Putamen (tissue), 1 donor: ENCODE measurements at regions not wholly inside any gene's neighbourhood (a gene's known extent, or its start where the extent isn't known, plus 50 kb on each side); places are given as distances from the start of the nearest gene placed in this dataset.

Experiments used
- DNase-seq: peaks from one replicate; pipeline ENCODE4 v3.0.0-alpha.2; 2016; ENCODE audit warnings: low spot score

DNA sequence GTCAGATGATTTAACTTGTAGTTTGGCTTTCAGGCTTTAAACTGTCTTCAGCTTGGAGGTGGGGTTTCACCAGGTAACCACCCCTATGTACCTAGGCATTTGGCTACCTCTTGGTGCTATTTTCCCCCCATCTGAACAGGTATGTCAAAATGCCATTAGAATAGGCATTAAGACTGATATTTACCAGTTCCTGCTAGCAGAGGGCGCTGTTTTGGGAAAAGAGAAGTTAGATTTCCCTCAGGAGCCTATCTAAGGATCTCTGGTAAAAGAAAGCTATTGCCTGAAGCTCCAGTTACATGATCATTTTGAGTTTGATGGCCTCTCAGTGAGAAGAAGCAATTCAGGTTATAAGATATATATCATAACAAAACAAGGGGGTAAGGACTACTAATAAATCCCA is 879.1 kb downstream of the SH3BGRL start:
- no peak for DNase-seq

DNA sequence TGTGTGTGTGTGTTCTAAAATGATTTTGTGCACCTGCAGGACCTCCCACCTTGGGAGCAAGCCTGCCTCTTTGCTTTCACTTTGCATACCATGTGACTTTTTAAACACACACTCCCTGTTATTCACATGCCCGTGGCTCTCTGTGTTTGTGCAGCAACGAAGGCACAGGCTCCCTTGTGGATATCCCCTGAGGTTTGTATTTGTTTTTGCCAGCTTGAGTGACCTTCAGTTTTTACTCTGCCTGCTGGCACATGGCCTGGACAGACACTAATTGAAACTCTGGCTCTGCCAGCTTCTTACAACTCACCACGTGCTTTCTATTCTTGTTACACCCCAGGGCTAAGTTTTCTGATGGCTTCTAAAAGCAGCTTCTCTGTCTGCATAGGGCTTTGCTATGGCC is 885.8 kb downstream of the SH3BGRL start:
- no peak for DNase-seq

DNA sequence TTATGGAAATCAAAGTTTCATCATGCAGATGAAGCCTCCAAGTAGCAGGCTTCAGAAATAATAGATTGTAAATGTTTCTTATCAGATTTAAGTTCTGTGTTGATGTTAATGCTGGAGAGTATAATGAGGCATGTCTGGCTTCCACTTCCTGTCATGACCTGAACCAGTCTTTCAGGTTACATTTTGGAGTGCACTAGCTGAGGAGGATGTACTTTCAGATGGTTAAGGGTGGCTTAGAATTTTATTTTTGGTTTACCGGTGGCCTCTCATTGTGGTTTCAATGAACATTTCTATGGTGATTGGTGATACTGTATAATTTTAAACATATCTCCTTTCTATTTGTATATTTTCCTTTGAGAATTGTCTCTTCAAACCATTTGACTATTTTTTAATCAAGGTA is 890.4 kb downstream of the SH3BGRL start:
- DNase-seq, result no peak

DNA sequence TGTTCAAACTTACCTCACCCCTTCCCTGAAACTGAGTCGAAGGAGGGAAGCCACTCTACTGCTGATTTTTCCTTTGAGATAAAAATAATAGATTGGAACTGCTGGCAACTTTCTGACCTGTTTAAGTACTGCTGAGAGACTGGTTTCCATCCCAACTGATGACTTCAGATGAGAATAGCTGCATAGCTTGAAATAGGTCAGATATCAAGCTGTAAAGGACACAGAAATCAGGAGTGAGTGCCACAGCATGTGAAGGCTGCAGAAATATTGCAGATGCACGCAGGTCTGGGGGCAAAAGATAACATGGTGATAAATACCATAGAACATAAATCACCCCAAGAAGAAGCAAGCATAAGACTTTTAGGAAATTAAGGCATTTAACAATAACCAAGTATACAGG is 923.2 kb downstream of the SH3BGRL start:
- DNase-seq, result no peak

DNA sequence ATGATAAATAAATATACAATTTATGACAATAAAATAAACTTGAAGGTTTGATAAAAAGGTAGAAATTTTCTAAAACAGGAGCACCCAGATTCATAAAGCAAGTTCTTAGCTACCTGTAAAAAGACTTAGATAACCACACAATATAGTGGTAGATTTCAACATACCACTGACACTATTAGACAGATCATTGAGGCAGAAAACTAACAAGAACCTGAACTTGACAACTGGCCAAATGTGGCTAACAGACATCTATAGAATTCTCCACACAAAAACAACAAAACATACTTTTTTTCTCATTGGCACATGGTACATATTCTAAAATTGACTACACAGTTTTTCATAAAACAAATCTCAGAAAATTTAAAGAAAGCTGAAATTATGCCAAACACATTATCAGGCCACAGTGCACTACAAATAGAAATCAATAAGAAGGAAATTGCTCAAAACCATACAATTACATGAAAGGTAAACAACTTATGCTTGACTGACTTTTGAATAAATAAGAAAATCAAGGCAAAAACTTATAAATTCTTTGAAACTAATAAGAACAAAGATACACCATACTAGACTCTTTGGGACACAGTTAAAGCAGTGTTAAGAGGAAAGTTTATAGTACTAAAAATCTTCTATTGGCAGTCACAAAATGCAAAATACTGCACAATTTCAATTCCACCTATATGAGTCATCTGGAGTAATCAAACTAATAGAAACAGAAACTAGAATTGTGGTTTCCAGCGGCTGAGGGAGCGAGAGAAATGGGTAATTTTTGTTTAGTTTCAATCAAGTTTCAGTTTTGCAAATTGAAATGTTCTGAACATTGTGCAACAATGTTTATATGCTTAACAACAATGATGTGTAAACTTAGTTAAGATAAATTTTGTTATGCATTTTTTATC is 925.6 kb downstream of the SH3BGRL start:
- no peak for DNase-seq

DNA sequence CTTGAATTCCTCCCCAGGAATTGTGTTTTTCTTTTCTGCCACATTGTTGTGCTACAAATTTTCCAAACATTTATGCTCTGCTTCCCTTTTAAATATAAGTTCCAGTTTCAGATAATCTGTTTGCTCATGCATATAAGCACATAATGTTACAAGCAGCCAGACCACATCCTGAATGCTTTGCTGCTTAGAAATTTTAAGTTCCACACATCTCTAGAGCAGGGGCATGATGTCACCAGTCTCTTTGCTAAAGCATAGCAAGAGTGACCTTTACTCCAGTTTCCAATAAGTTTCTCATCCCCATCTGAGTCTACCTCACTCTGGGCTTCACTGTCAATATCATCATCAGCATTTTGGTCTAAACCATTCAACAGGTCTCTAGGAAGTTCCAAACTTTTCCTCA is 932.5 kb downstream of the SH3BGRL start:
- DNase-seq, result no peak

DNA sequence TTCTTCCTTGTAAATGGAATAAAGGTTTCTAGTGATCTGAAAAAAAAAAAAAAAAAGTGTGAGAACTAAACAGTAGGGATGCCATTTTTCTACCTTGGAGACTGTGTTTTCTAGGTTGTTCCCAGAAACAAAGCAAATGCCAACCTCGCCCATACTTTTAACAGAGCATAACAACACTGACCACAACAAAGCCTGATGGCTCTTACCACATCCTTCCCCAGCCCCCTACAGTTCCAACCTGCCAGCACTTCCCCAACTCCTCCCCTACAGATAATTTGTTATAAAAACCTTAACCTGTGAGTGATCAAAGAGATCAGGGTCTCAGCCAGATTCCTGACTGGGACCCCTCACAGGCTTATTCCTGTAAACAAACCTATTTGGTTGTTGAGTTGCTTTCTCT is 940.0 kb downstream of the SH3BGRL start:
- DNase-seq, result no peak

DNA sequence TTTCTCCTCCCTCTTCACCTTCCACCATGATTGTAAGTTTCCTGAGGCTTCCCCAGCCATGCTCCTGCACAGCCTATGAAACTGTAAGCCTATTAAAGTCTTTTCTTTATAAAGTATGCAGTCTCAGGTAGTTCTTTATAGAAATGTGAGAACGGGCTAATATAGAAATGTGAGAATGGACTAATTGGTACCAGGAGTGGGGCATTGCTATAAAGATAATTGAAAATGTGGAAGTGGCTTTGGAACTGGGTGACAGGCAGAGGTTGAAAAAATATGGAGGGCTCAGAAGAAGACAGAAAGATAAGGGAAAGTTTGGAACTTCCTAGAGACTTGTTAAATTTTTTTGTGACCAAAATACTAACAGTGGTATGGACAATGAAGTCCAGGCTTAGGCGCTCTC is 959.3 kb downstream of the SH3BGRL start:
- no peak for DNase-seq

DNA sequence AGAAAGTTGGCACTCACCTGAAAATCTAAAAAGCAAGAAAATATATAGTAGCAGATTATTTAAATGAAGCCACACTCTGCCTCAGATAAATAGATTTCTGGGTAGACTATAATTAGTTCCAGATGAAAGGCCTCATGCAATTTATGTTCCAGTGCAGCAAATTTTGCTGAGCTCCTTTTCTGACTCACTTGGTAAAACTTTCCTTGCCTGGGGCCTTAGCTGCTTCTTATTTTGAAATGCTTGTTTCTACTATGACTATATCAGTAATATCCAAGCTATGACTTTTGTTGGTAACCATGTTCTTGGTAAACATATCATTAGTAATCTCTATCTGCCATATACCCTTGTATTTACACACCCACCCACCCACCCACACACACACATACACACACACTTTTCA is 961.8 kb downstream of the SH3BGRL start:
- no peak for DNase-seq

DNA sequence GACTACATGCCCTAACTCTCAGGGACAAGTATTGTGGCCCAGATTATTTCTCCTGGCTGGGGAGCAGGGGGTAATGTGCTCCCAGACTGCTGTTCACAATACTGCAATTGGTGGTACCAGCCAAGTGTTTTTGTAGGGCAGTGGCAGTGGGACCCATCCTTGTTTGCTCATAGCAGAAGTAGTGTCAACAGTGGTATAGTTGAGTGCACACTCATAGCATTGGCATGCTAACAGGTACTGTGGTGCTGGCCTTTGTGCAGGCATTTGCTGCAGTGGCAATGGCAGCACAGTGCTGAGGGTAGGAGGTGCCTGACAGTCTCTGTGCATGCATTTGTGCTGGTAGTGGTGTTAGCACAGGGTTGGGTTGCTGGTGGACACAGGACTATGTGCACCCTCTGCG is 995.0 kb downstream of the SH3BGRL start:
- no peak for DNase-seq

DNA sequence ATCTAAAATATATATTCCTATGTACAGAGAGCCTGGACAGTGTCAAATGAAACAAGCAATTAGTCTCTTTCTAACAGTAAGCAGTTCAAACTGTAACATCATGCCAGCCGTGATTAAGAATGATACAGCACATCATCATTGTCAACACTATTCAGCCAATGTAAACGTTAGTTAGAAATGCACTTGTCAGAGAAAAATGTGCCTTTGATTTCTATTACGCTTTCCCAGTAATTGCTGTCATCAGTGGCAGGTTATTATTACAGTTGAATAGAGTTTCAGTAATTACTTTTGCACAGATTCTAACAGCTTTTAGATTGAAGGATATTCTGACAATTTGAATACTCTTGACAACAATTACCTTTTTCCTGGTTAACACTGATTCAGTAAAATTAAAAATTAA is 1007.1 kb downstream of the SH3BGRL start:
- DNase-seq, result no peak

DNA sequence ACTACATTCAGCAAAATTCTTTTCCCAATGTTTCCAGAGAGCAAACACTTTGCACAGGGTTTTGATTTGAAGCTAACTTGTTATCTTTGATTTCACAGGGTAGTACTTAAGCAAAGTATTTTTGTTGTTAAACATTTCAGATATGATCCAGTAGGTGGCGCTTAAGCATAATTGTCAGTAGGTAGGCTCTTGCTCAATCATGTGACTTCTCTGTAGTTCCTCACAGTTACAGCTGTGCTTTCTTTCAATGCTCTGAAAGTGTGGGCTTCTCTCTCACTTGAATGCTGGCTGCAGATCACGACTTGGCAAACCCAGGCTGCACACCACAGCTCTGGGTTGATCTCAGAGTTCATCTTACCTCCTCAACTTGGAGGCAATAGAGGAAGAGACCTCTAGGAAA is 1016.5 kb downstream of the SH3BGRL start:
- DNase-seq, result no peak

DNA sequence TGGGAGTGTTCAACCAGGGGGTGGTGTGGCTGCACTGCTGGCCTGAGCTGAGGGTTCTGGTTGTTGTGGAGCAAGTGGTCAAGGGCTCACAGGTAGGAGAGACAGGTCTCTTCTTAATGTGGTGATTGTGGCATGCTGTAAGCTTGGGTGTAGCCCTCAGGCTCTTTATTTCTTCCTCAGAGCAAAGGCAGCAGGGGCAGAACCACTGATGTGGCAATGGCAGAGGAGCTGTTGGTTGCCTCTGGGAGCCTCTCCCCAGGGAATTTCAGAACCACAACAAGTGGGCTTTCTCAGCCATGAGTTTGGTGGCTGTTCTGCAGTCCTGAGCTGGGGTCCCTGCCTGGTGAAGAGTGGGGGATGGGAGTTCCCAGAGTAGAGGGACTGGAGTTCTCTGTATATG is 1017.2 kb downstream of the SH3BGRL start:
- DNase-seq, result no peak

DNA sequence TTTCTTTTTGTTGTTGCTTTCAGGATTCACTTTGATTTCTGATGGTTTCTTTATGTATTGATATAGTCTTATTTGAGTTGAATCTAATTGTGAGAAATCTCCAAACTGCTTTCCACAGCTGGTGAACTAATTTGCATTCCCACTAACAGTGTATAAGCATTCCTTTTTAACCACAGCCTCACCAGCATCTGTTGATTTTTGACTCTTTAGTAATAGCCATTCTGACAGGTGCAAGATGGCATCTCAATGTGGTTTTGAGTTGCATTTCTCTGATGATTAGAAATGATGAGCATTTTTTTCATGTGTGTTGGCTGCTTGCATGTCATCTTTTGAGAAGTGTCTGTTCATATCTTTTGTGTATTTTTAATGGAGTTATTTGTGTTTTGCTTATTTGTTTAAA is 1023.1 kb downstream of the SH3BGRL start:
- no peak for DNase-seq

DNA sequence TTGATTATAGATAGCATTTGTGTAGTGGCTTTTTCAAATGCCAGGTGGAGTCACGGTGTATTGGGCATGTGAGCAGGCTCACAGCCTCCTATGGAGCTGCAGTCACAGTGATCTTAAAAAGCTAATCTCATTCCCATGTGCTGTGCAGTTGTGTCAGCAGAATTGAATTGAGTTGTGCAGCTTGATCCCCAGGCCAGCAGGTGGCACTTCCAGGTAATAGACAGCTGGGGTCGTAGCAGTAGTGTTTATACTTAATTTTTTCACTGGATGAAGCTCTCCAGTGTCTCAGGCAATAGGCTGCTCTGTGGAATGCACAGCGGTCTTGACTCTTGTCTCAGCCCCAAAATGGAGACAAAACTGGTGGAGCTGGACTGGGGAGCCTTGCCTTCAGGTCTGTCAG is 1028.1 kb downstream of the SH3BGRL start:
- no peak for DNase-seq

DNA sequence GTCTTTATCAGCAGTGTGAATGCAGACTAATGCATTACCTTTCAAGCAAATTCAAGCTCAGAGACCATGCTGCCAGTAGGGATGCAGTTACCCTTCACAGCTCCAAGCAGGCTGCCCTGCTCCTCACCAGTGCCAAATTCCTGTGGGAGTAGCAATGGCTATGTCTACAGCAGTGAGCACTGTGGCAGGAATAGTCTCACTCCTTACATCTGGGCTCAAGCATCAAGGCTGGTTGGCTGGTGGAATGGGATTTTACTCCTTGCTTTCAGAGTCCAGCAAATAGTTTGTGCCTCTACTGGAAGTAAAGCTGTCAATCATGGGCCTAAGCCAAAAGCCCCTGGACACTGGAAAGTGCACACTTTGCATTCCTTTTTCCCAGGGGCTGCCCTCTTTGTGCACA is 1030.8 kb downstream of the SH3BGRL start:
- DNase-seq, result no peak

DNA sequence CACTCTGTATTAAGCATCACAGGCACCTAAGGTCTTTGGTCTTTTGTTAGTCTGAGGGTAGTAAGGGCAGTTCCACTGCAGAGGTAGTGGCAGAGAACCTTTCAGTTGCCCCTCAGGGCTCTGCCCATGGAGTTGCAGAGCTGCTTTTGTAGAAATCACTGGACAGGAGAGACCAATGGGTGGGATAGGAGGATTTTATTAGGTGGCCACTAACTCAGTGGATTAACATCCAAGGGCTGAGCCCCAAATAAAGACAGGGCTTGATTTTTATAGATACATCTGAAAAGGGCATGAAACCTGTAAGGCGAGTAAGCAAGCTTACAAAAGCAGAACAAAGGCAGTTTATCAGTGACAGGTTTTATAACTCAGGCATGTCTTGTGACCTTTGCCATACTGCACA is 1035.4 kb downstream of the SH3BGRL start:
- DNase-seq, result no peak
